Stimulated activated naive B cell treated with anti-CD40 and anti-IgM and Interleukin-4, amounts not matched to agents 10 μg/mL and 1 μg/mL and 100 μg/mL, for 72 hours (primary cell): ENCODE measurements at regions not wholly inside any gene's neighbourhood (a gene's known extent, or its start where the extent isn't known, plus 50 kb on each side); places are given as distances from the start of the nearest gene placed in this dataset.

ENCODE experiments used
- ATAC-seq, 2 donors: fragments of 150-1000 bp; cut with Tn5 transposase; replicated peaks; 2 replicates each; pipeline ENCODE4 v1.10.0; 2021; ENCODE audit warnings: moderate library complexity in 1 of 2
- DNase-seq: peaks from one replicate; pipeline ENCODE4 v3.0.0; 2021
- H3K27ac Mint-ChIP-seq: one replicate; pipeline ENCODE4 v1.8.0; 2022; ENCODE audit warnings: mild to moderate bottlenecking, mixed read lengths
- H3K27me3 Mint-ChIP-seq, 2 donors: one replicate each; pipeline ENCODE4 v1.8.0; 2022; ENCODE audit warnings: mixed read lengths in 2 of 2
- H3K36me3 Mint-ChIP-seq, 2 donors: one replicate each; pipeline ENCODE4 v1.8.0; 2022; ENCODE audit warnings: mixed read lengths in 2 of 2, mild to moderate bottlenecking in 1 of 2
- H3K4me1 Mint-ChIP-seq, 2 donors: one replicate each; pipeline ENCODE4 v1.8.0; 2022; ENCODE audit warnings: mixed read lengths in 2 of 2, mild to moderate bottlenecking in 1 of 2
- H3K4me3 Mint-ChIP-seq, 2 donors: one replicate each; pipeline ENCODE4 v1.8.0; 2022; ENCODE audit warnings: mild to moderate bottlenecking in 2 of 2, mixed read lengths in 2 of 2, moderate library complexity in 1 of 2
- H3K9me3 Mint-ChIP-seq, 2 donors: one replicate each; pipeline ENCODE4 v1.8.0; 2022; ENCODE audit warnings: mixed read lengths in 2 of 2, mild to moderate bottlenecking in 1 of 2

DNA sequence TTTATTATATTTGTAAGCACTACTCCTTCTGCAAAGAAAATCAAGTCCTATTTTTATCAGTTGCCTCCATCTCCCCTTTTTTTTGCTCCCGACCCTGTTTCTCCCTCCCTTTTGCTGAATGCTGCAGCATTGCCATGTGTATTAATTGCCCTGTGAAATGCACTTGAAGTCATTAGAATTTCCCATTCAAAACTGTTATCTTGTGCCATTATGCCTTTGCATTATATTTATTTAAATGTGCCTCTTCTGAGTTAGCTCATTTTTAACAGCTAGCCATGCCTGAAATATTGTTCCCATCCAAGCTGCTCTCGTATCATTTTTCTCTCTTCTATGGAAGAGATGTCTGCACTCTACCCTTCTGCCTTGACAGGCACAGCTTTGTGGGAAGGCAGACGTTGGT, 404.0 kb upstream of the PLXNA2 start:
- H3K36me3 Mint-ChIP-seq, result no peaks in the 10 kb centered on the region
- H3K4me1 Mint-ChIP-seq, result no peaks in the 10 kb centered on the region
- H3K9me3 Mint-ChIP-seq, result peaks cover 0 to 3% of the 10 kb centered on the region in 2 donors
- DNase-seq, result no peak
- ATAC-seq, result no peak
- H3K27me3 Mint-ChIP-seq, result peaks cover 22 to 42% of the 10 kb centered on the region in 2 donors
- no peak overlapping the region for H3K27ac Mint-ChIP-seq
- H3K4me3 Mint-ChIP-seq, result no peak overlapping the region

DNA sequence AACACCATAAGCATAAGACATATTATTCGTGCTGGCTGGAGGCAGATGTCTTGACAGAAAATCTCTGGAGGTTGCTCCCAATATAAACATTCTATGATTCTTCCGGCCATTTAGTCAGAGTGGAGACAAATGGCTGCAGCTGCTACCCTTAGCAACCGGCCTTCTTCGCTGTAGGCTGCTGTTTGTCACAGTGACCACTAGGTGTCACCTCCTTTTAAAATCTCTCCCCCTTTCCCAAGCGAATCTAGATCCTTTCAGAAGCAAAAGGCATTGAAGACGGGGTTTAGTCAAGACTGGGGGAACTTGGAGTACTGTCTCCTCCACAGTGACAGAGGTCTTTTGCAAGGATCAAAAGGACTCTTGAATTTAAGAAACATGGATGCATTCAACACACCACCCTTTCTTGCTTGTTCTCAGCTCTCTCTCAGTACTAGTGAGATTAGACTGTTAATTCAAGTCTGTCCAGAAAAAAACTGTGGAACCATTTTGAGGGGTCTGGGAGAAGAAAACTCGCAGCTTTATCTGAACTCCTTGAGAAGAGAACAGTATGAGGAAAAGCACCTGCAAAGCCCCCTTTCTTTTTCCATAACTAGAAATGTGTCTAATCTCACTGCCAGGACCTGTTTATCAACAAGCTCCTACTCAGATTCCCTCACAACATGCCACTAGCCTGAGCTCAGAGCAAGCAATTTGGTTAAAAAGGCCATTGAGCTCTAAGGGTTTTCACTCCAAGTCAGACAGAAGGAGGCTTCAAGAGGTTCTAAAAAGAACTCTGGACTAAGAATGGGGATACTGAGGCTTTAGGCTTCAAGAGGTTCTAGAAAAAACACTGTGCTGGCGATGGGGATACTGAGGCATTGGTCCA, 408.3 kb upstream of the PLXNA2 start:
- H3K36me3 Mint-ChIP-seq, result no peaks in the 10 kb centered on the region
- ATAC-seq (peak; percentile 69 to 72), DNase-seq (peak; percentile 9)
- H3K4me3 Mint-ChIP-seq, result no peak overlapping the region
- peaks cover 23% of the 10 kb centered on the region in 2 donors for H3K27me3 Mint-ChIP-seq
- H3K4me1 Mint-ChIP-seq, result no peaks in the 10 kb centered on the region
- peaks cover 0 to under 1% of the 10 kb centered on the region in 2 donors for H3K9me3 Mint-ChIP-seq
- no peak overlapping the region for H3K27ac Mint-ChIP-seq

GRCh38 chr1:208653426-208653825, 409.2 kb upstream of the PLXNA2 start:
- H3K9me3 Mint-ChIP-seq, result no peaks in the 10 kb centered on the region
- peaks cover 15 to 21% of the 10 kb centered on the region in 2 donors for H3K27me3 Mint-ChIP-seq
- H3K27ac Mint-ChIP-seq, result no peak overlapping the region
- H3K4me1 Mint-ChIP-seq, result no peaks in the 10 kb centered on the region
- H3K36me3 Mint-ChIP-seq, result no peaks in the 10 kb centered on the region
- DNase-seq (no peak), ATAC-seq (no peak)
- H3K4me3 Mint-ChIP-seq, result no peak overlapping the region

DNA sequence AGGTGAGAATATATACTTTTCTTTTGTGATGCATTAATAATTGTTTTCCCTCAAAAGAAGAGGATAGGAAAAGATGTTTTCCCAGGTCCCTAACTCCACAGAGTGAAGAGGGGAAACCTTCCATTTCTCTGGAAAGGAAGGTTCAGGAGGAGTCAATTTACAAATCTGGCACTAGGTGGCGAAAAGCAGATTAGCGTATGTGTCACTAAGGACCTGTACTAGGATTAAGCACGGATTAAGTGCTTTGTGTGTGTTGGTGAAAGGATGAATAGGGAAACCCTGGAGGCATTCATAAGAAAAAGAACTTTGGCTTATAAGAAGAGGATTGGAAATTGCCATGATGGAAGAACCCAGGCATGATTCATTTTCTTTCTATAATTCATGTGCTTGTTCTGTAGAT, 410.1 kb upstream of the PLXNA2 start:
- Mint-ChIP-seq H3K4me1 (no peaks in the 10 kb centered on the region), H3K4me3 (no peak overlapping the region), H3K9me3 (no peaks in the 10 kb centered on the region), H3K36me3 (no peaks in the 10 kb centered on the region), H3K27ac (no peak overlapping the region), H3K27me3 (peaks cover 15 to 21% of the 10 kb centered on the region in 2 donors)
- DNase-seq (no peak), ATAC-seq (no peak)

DNA sequence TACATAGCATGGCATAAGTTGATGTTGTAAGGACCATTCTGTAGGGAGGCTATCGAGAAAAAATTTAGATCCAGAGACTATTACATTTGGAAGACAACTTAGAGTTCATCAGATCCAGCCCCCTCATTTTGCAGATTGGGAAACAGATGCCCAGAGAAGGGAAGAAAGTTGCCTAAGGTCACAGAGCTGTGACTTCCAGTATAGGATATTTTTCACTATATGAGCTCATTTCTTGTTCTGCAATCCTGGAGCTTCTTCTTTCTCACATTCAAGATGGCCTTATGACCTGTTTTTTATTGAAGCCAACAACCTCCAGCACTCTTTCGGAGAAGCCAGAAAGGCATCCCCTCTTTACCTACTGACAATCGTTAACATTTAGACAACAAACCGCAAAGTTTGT, 421.8 kb upstream of the PLXNA2 start:
- ATAC-seq, result no peak
- peaks cover 6 to 7% of the 10 kb centered on the region in 2 donors for H3K27me3 Mint-ChIP-seq
- no peak overlapping the region for H3K4me3 Mint-ChIP-seq
- no peak overlapping the region for H3K27ac Mint-ChIP-seq
- H3K4me1 Mint-ChIP-seq, result no peaks in the 10 kb centered on the region
- H3K9me3 Mint-ChIP-seq, result no peaks in the 10 kb centered on the region
- H3K36me3 Mint-ChIP-seq, result no peaks in the 10 kb centered on the region
- no peak for DNase-seq

GRCh38 chr1:208668991-208669390, 424.8 kb upstream of the PLXNA2 start:
- H3K9me3 Mint-ChIP-seq, result no peaks in the 10 kb centered on the region
- H3K27me3 Mint-ChIP-seq, result peaks cover 6% of the 10 kb centered on the region in 2 donors
- no peaks in the 10 kb centered on the region for H3K4me1 Mint-ChIP-seq
- no peak for DNase-seq
- no peaks in the 10 kb centered on the region for H3K36me3 Mint-ChIP-seq
- no peak for ATAC-seq
- H3K4me3 Mint-ChIP-seq, result no peak overlapping the region
- no peak overlapping the region for H3K27ac Mint-ChIP-seq

DNA sequence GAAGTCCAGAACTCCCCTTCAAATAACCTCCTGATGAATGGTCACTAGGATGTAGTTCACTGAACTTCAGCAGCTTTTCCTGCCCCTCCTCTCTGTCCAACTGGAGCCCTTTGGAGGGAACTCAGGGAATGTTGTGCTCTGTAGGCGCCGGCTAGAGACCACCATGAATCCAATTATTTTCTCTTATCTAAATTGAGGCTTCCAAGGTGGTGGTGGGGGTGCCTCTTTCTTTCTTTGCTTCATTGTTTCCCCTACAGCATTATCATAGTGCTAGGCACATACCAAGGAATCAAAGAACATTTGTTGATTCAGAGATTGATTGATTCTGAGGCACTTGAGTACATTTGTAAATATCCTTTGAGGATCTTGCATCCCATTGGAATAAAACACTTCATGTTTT, 426.6 kb upstream of the PLXNA2 start:
- H3K27me3 Mint-ChIP-seq, result peaks cover 6% of the 10 kb centered on the region in 2 donors
- H3K4me1 Mint-ChIP-seq, result no peaks in the 10 kb centered on the region
- H3K36me3 Mint-ChIP-seq, result no peaks in the 10 kb centered on the region
- ATAC-seq (no peak), DNase-seq (no peak)
- peaks cover 0 to 1% of the 10 kb centered on the region in 2 donors for H3K9me3 Mint-ChIP-seq
- no peak overlapping the region for H3K27ac Mint-ChIP-seq
- H3K4me3 Mint-ChIP-seq, result no peak overlapping the region

- Mint-ChIP-seq H3K27ac (no peak overlapping the region), H3K4me1 (no peaks in the 10 kb centered on the region), H3K4me3 (no peak overlapping the region), H3K36me3 (no peaks in the 10 kb centered on the region), H3K27me3 (peaks cover 13 to 28% of the 10 kb centered on the region in 2 donors), H3K9me3 (no peaks in the 10 kb centered on the region)
- no peak for ATAC-seq
- no peak for DNase-seq
Observed at GRCh38 chr1:208681878-208682663, 437.9 kb upstream of the PLXNA2 start.

- Mint-ChIP-seq H3K27ac (no peak overlapping the region), H3K27me3 (peaks cover 13 to 25% of the 10 kb centered on the region in 2 donors), H3K9me3 (no peaks in the 10 kb centered on the region), H3K36me3 (no peaks in the 10 kb centered on the region), H3K4me1 (no peaks in the 10 kb centered on the region), H3K4me3 (no peak overlapping the region)
- no peak for DNase-seq
- no peak for ATAC-seq
Observed at GRCh38 chr1:208682664-208683013, 438.5 kb upstream of the PLXNA2 start.

- no peak for DNase-seq
- no peak for ATAC-seq
- Mint-ChIP-seq H3K9me3 (no peaks in the 10 kb centered on the region), H3K4me3 (no peak overlapping the region), H3K4me1 (no peaks in the 10 kb centered on the region), H3K27ac (no peak overlapping the region), H3K36me3 (no peaks in the 10 kb centered on the region), H3K27me3 (peaks cover 13 to 25% of the 10 kb centered on the region in 2 donors)
Observed at GRCh38 chr1:208683141-208683540, 439.0 kb upstream of the PLXNA2 start.

GRCh38 chr1:208684192-208684591, 440.0 kb upstream of the PLXNA2 start:
- H3K27me3 Mint-ChIP-seq, result peaks cover 17 to 25% of the 10 kb centered on the region in 2 donors
- H3K9me3 Mint-ChIP-seq, result no peaks in the 10 kb centered on the region
- no peaks in the 10 kb centered on the region for H3K4me1 Mint-ChIP-seq
- DNase-seq (no peak), ATAC-seq (no peak)
- H3K36me3 Mint-ChIP-seq, result no peaks in the 10 kb centered on the region
- no peak overlapping the region for H3K27ac Mint-ChIP-seq
- no peak overlapping the region for H3K4me3 Mint-ChIP-seq

- Mint-ChIP-seq H3K9me3 (no peaks in the 10 kb centered on the region), H3K36me3 (no peaks in the 10 kb centered on the region), H3K27ac (no peak overlapping the region), H3K27me3 (peaks cover 21 to 25% of the 10 kb centered on the region in 2 donors), H3K4me1 (no peaks in the 10 kb centered on the region), H3K4me3 (no peak overlapping the region)
- ATAC-seq (no peak), DNase-seq (no peak)
Observed at GRCh38 chr1:208686592-208686991, 442.4 kb upstream of the PLXNA2 start.

DNA sequence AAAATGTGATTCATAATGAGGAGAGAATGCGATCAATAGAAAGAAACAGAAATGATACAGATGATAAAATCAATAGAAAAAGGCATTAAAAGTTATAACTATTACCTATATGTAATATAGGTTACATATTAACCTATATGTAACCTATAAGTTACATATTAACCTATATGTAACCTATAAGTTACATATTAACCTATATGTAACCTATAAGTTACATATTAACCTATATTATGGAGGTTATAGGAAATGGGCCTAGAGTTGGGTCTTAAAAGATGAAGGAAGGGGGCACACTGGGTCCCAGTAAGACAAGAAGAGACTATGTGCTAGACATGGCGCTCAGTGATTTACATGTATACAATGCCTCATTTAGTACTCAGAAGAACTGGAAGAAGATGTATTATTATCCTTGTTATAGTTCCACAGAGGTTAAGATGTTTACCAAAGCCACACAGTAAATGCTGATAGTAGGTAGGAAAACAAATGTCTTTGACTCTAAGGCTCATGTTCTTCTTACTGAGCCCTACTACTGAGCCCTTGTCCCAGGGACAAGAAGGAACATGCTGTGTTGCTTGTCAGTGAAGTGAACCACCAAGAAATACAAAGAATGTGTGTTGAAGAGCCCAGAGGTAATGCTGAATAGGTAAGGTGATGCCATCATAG, 444.6 kb upstream of the PLXNA2 start:
- Mint-ChIP-seq H3K27ac (no peak overlapping the region), H3K4me1 (no peaks in the 10 kb centered on the region), H3K4me3 (no peak overlapping the region), H3K36me3 (no peaks in the 10 kb centered on the region), H3K9me3 (peaks cover 4% of the 10 kb centered on the region in 2 donors), H3K27me3 (peaks cover 14 to 20% of the 10 kb centered on the region in 2 donors)
- DNase-seq (no peak), ATAC-seq (no peak)

GRCh38 chr1:208691012-208691411, 446.8 kb upstream of the PLXNA2 start:
- no peak overlapping the region for H3K27ac Mint-ChIP-seq
- ATAC-seq, result no peak

More at GRCh38 chr1:208691012-208691411, 446.8 kb upstream of the PLXNA2 start:
- DNase-seq, result no peak
- Mint-ChIP-seq H3K9me3 (peaks cover 4% of the 10 kb centered on the region in 2 donors), H3K36me3 (no peaks in the 10 kb centered on the region), H3K27me3 (peaks cover 8 to 11% of the 10 kb centered on the region in 2 donors), H3K4me1 (no peaks in the 10 kb centered on the region), H3K4me3 (no peak overlapping the region)
